ENCODE measurements at regions not wholly inside any gene's neighbourhood (a gene's known extent, or its start where the extent isn't known, plus 50 kb on each side); places are given as distances from the start of the nearest gene placed in this dataset.

DNA sequence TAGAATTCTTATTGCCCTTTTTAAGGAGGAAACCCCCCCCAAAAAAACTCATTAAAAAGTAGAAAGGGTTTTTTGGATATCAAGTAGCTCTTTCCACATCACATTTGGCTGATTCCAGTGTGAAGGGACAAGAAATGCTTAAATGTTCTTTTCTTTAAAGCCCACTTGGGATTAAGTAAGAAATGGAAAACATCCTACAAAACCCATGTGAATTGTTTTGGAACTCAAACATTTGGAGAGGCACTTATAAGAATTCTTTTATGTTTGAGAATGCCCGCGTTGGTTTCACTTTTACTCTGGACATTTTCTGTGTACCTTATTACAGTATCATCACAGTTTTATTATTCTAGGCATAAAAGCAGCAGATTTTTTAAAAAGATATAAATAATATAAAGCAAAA lies 301.1 kb upstream of the ACTBL2 start:
- Histone ChIP-seq H3K27me3 (ENCODE audit: insufficient read depth, poor library complexity, severe bottlenecking) (no peaks in the 10 kb centered on the region), H3K27ac (replicated peaks) (no peak overlapping the region), H3K4me3 (replicated peaks; ENCODE audit: insufficient read depth, low read length) (no peak overlapping the region)
- TF ChIP-seq, protein P1, sequence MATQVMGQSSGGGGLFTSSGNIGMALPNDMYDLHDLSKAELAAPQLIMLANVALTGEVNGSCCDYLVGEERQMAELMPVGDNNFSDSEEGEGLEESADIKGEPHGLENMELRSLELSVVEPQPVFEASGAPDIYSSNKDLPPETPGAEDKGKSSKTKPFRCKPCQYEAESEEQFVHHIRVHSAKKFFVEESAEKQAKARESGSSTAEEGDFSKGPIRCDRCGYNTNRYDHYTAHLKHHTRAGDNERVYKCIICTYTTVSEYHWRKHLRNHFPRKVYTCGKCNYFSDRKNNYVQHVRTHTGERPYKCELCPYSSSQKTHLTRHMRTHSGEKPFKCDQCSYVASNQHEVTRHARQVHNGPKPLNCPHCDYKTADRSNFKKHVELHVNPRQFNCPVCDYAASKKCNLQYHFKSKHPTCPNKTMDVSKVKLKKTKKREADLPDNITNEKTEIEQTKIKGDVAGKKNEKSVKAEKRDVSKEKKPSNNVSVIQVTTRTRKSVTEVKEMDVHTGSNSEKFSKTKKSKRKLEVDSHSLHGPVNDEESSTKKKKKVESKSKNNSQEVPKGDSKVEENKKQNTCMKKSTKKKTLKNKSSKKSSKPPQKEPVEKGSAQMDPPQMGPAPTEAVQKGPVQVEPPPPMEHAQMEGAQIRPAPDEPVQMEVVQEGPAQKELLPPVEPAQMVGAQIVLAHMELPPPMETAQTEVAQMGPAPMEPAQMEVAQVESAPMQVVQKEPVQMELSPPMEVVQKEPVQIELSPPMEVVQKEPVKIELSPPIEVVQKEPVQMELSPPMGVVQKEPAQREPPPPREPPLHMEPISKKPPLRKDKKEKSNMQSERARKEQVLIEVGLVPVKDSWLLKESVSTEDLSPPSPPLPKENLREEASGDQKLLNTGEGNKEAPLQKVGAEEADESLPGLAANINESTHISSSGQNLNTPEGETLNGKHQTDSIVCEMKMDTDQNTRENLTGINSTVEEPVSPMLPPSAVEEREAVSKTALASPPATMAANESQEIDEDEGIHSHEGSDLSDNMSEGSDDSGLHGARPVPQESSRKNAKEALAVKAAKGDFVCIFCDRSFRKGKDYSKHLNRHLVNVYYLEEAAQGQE (IDR thresholded peaks at IDR 0.05; ENCODE audit: insufficient replicate concordance, low read depth) = no peak
- TF ChIP-seq, protein P2, sequence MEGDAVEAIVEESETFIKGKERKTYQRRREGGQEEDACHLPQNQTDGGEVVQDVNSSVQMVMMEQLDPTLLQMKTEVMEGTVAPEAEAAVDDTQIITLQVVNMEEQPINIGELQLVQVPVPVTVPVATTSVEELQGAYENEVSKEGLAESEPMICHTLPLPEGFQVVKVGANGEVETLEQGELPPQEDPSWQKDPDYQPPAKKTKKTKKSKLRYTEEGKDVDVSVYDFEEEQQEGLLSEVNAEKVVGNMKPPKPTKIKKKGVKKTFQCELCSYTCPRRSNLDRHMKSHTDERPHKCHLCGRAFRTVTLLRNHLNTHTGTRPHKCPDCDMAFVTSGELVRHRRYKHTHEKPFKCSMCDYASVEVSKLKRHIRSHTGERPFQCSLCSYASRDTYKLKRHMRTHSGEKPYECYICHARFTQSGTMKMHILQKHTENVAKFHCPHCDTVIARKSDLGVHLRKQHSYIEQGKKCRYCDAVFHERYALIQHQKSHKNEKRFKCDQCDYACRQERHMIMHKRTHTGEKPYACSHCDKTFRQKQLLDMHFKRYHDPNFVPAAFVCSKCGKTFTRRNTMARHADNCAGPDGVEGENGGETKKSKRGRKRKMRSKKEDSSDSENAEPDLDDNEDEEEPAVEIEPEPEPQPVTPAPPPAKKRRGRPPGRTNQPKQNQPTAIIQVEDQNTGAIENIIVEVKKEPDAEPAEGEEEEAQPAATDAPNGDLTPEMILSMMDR (IDR thresholded peaks at IDR 0.05; ENCODE audit: insufficient read depth, low read length) = no peak
- TF ChIP-seq SPI1 (IDR thresholded peaks at IDR 0.05; ENCODE audit: borderline replicate concordance, low read depth) (no peak), GABPA (IDR thresholded peaks at IDR 0.05; ENCODE audit: low read depth) (no peak), POLR2AphosphoS5 (IDR thresholded peaks at IDR 0.05; ENCODE audit: low read depth) (no peak)
- no peak for DNase-seq (ENCODE audit: low read depth in 1 of 2, low spot score in 1 of 2)

DNA sequence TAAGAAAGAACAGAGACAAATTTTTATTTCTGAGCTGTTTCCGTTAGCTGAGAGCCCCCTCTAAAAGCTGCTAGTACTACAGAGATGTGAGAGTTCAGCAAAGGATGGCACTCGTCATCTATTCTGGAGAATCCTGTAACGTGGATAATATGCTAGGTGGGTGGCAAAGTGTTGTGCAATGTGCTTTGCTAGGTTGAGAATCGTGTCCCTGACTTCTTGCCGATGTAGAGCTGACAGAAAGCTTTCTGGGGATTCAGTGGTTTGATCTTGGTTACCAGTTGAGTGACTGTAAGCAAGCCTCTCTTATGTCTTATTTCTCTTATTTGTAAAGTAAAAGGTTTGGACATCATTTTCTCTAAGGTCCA lies 298.3 kb upstream of the ACTBL2 start:
- H3K4me3 ChIP-seq (replicated peaks; ENCODE audit: insufficient read depth, low read length) = no peak overlapping the region
- TF ChIP-seq POLR2AphosphoS5 (IDR thresholded peaks at IDR 0.05; ENCODE audit: low read depth) = no peak
- no peak for TF ChIP-seq GABPA (IDR thresholded peaks at IDR 0.05; ENCODE audit: low read depth)
- TF ChIP-seq SPI1 (IDR thresholded peaks at IDR 0.05; ENCODE audit: borderline replicate concordance, low read depth) = no peak
- TF ChIP-seq, protein P1 (IDR thresholded peaks at IDR 0.05; ENCODE audit: insufficient replicate concordance, low read depth) = no peak
- TF ChIP-seq, protein P2 (IDR thresholded peaks at IDR 0.05; ENCODE audit: insufficient read depth, low read length) = no peak
- H3K27ac ChIP-seq (replicated peaks) = no peak overlapping the region
- H3K27me3 ChIP-seq (ENCODE audit: insufficient read depth, poor library complexity, severe bottlenecking) = no peaks in the 10 kb centered on the region
- no peak for DNase-seq (ENCODE audit: low read depth in 1 of 2, low spot score in 1 of 2)

DNA sequence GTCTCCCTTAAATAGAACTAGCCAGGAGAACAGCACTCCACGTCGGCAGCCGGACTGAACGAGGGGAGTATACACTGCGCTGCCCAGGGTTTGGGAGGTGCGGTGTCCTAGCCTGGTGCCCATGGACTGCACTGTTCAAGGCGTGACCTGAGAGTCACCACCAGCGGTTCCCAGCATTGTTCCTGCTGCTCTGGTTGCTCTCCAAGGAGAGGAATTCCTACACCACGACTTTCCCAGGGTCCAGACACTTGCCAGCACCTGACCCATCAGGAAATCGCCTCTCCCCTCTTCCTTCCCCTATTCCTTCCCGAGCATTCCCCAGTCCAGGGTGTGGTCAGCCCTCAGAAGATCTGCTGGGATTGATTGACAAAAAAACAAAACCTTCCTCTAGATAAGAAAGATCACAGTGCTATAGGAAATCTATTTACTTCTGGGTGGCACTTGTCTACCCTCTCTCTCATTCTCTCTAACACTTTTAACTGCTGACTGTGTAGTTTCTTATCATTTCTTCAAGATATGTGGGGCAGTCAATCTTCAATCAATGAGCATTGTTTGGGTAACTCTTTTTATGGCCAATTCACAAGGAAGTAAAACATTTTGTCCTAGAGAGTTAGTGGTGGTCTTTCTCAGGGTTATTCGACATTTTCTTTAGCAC lies 297.8 kb upstream of the ACTBL2 start:
- no peak overlapping the region for H3K4me3 ChIP-seq (replicated peaks; ENCODE audit: insufficient read depth, low read length)
- no peaks in the 10 kb centered on the region for H3K27me3 ChIP-seq (ENCODE audit: insufficient read depth, poor library complexity, severe bottlenecking)
- TF ChIP-seq, protein P2 (IDR thresholded peaks at IDR 0.05; ENCODE audit: insufficient read depth, low read length) = no peak
- TF ChIP-seq, protein P1 (IDR thresholded peaks at IDR 0.05; ENCODE audit: insufficient replicate concordance, low read depth) = no peak
- TF ChIP-seq SPI1 (IDR thresholded peaks at IDR 0.05; ENCODE audit: borderline replicate concordance, low read depth) (no peak), GABPA (IDR thresholded peaks at IDR 0.05; ENCODE audit: low read depth) (no peak), POLR2AphosphoS5 (IDR thresholded peaks at IDR 0.05; ENCODE audit: low read depth) (no peak)
- no peak for DNase-seq (ENCODE audit: low read depth in 1 of 2, low spot score in 1 of 2)
- H3K27ac ChIP-seq (replicated peaks) = no peak overlapping the region
